SK-N-SH (cell line): ENCODE measurements at regions not wholly inside any gene's neighbourhood (a gene's known extent, or its start where the extent isn't known, plus 50 kb on each side); places are given as distances from the start of the nearest gene placed in this dataset.

Experiments used
- CTCF ChIA-PET: fragments of 300-600, 350-600 bp; formaldehyde crosslinking; extraction: SDS; loops from one replicate; lab custom pipeline; 2021; lab: Yijun Ruan, JAX
- POLR2A ChIA-PET: fragments of 350-600 bp; sonication (Branson Sonifier 250); formaldehyde crosslinking; extraction: SDS; loops from one replicate; lab custom pipeline; 2020; ENCODE audit warnings: antibody characterized with exemption, inconsistent platforms; lab: Yijun Ruan, JAX
- DNase-seq: peaks from one replicate; pipeline ENCODE4 v3.0.0; 2012
- H2AFZ ChIP-seq: fragments of 200-600 bp; sonication (generic); 2 replicates; pipeline ENCODE4 v1.8.1; 2016; ENCODE audit warnings: antibody characterized with exemption, mild to moderate bottlenecking, low read depth
- H3F3A ChIP-seq: fragments of 200-600 bp; sonication (generic); replicated peaks from 2 replicates; pipeline ENCODE3; 2016; ENCODE audit warnings: antibody characterized with exemption, mild to moderate bottlenecking; ENCODE audit not compliant: insufficient read depth
- H3K27ac ChIP-seq, 2 experiments: fragments of 200-500 bp in 1 of 2; fragments of 200-600 bp in 1 of 2; sonication (Bioruptor generic) in 1 of 2; sonication (generic), shearing (Covaris generic) in 1 of 2; 2 replicates each; pipeline versions ENCODE4 v1.5.1 to v1.6.1; 2014 to 2016; ENCODE audit warnings: low read depth in 2 of 2, inconsistent platforms in 1 of 2, low read length in 1 of 2, mild to moderate bottlenecking in 1 of 2, mixed read lengths in 1 of 2
- H3K27me3 ChIP-seq: fragments of 200-600 bp; sonication (generic), shearing (Covaris generic); 2 replicates; pipeline ENCODE4 v1.6.1; 2016; ENCODE audit warnings: mixed run types; ENCODE audit not compliant: insufficient read depth
- H3K36me3 ChIP-seq, 2 experiments: fragments of 200-500 bp in 1 of 2; fragments of 200-600 bp in 1 of 2; sonication (Bioruptor generic) in 1 of 2; sonication (generic) in 1 of 2; replicated peaks in 1 of 2; 2 replicates each; pipeline versions ENCODE3 to v1.5.1; 2014 to 2016; ENCODE audit warnings: low read length in 1 of 2, mild to moderate bottlenecking in 1 of 2; ENCODE audit not compliant: insufficient read depth in 2 of 2, control insufficient read depth in 1 of 2
- H3K4me1 ChIP-seq, 2 experiments: fragments of 200-500 bp in 1 of 2; fragments of 200-600 bp in 1 of 2; sonication (Bioruptor generic) in 1 of 2; sonication (generic), shearing (Covaris generic) in 1 of 2; 2 replicates each; pipeline versions ENCODE4 v1.5.1 to v1.6.1; 2014 to 2016; ENCODE audit warnings: low read depth in 1 of 2, low read length in 1 of 2, mixed run types in 1 of 2; ENCODE audit not compliant: insufficient read depth in 2 of 2, control insufficient read depth in 1 of 2
- H3K4me2 ChIP-seq: fragments of 200-600 bp; sonication (generic), shearing (Covaris generic); 2 replicates; pipeline ENCODE4 v1.6.1; 2017; ENCODE audit warnings: mixed run types
- H3K4me3 ChIP-seq, 2 experiments: fragments of 200-500 bp in 1 of 2; fragments of 200-600 bp in 1 of 2; sonication (Bioruptor generic) in 1 of 2; sonication (generic), shearing (Covaris generic) in 1 of 2; 2 replicates each; pipeline versions ENCODE4 v1.5.1 to v1.8.1; 2014 to 2016; ENCODE audit warnings: low read depth in 2 of 2, inconsistent platforms in 1 of 2, low read length in 1 of 2, mild to moderate bottlenecking in 1 of 2, mixed read lengths in 1 of 2, moderate library complexity in 1 of 2
- H3K79me2 ChIP-seq: fragments of 200-600 bp; sonication (generic); 2 replicates; pipeline ENCODE4 v1.8.1; 2017; ENCODE audit warnings: mild to moderate bottlenecking; ENCODE audit not compliant: insufficient read depth
- H3K9ac ChIP-seq: fragments of 200-600 bp; sonication (generic); 2 replicates; pipeline ENCODE4 v1.6.1; 2017; ENCODE audit warnings: mixed run types
- H3K9me2 ChIP-seq: fragments of 200-600 bp; sonication (generic); 2 replicates; pipeline ENCODE4 v1.6.1; 2017; ENCODE audit warnings: mixed run types
- H3K9me3 ChIP-seq: fragments of 200-600 bp; sonication (generic); 2 replicates; pipeline ENCODE4 v1.6.1; 2017; ENCODE audit warnings: mixed run types, mild to moderate bottlenecking, moderate library complexity
- H4K20me1 ChIP-seq: fragments of 200-600 bp; sonication (generic); 2 replicates; pipeline ENCODE4 v1.6.1; 2017; ENCODE audit warnings: mild to moderate bottlenecking, mixed run types; ENCODE audit not compliant: insufficient read depth
- CHD2 ChIP-seq: fragments of 150-350 bp; IDR thresholded peaks from 2 replicates; pipeline ENCODE4 v1.6.1; 2018; ENCODE audit warnings: low read length; ENCODE audit not compliant: partially characterized antibody
- CTCF ChIP-seq: fragments of 200-600 bp; sonication (generic); IDR thresholded peaks from 2 replicates; pipeline ENCODE4 v1.6.1; 2017; ENCODE audit warnings: antibody characterized with exemption, mild to moderate bottlenecking, moderate library complexity
- ELF1 ChIP-seq: IDR thresholded peaks from 2 replicates; pipeline ENCODE4 v1.4.0; 2012
- EP300 ChIP-seq, 2 experiments: IDR thresholded peaks; 2 replicates each; pipeline versions ENCODE4 v1.4.0 to v1.6.1; 2012; ENCODE audit warnings: borderline replicate concordance in 1 of 2, low read depth in 1 of 2, low read length in 1 of 2
- EZH2phosphoT487 ChIP-seq: fragments of 200-600 bp; sonication (generic); IDR thresholded peaks from 2 replicates; pipeline ENCODE4 v1.6.1; 2017; ENCODE audit warnings: low read depth, mixed run types, mild to moderate bottlenecking, antibody characterized with exemption, moderate library complexity, borderline replicate concordance
- FOSL2 ChIP-seq: IDR thresholded peaks from 2 replicates; pipeline ENCODE4 v1.4.0; 2012; ENCODE audit warnings: low read depth, mild to moderate bottlenecking, moderate library complexity, borderline replicate concordance
- FOXJ3 ChIP-seq: sonication (generic); formaldehyde crosslinking; IDR thresholded peaks from 2 replicates; pipeline ENCODE4 v1.5.1; 2020; ENCODE audit warnings: mild to moderate bottlenecking, missing genetic modification reagents
- FOXM1 ChIP-seq: IDR thresholded peaks from 2 replicates; pipeline ENCODE4 v1.4.0; 2012; ENCODE audit warnings: low read depth, mild to moderate bottlenecking
- GABPA ChIP-seq: IDR thresholded peaks from 2 replicates; pipeline ENCODE4 v1.4.0; 2012; ENCODE audit warnings: low read depth, mild to moderate bottlenecking
- GATA2 ChIP-seq: sonication (generic); formaldehyde crosslinking; IDR thresholded peaks from 2 replicates; pipeline ENCODE4 v1.5.0; 2020; ENCODE audit warnings: mild to moderate bottlenecking, missing genetic modification reagents
- JUND ChIP-seq: IDR thresholded peaks from 2 replicates; pipeline ENCODE4 v1.4.0; 2012
- MAX ChIP-seq: IDR thresholded peaks from 2 replicates; pipeline ENCODE4 v1.4.0; 2012; ENCODE audit warnings: low read depth
- MXI1 ChIP-seq: IDR thresholded peaks from 2 replicates; pipeline ENCODE4 v1.6.1; 2012; ENCODE audit warnings: mild to moderate bottlenecking, low read depth, low read length, improper control_type of control experiment
- NFIC ChIP-seq: IDR thresholded peaks from 2 replicates; pipeline ENCODE4 v1.4.0; 2012; ENCODE audit warnings: borderline replicate concordance
- NRF1 ChIP-seq: IDR thresholded peaks from 2 replicates; pipeline ENCODE4 v1.6.1; 2012; ENCODE audit warnings: low read depth, mild to moderate bottlenecking, low read length
- POLR2AphosphoS5 ChIP-seq: IDR thresholded peaks from 2 replicates; pipeline ENCODE4 v1.6.1; 2012; ENCODE audit warnings: low read depth, low read length
- RCOR1 ChIP-seq: fragments of 150-350 bp; IDR thresholded peaks from 2 replicates; pipeline ENCODE4 v1.6.1; 2017; ENCODE audit warnings: antibody characterized with exemption, low read length
- RXRA ChIP-seq: IDR thresholded peaks from 2 replicates; pipeline ENCODE4 v1.4.0; 2012; ENCODE audit warnings: low read depth, mild to moderate bottlenecking, borderline replicate concordance
- SIN3A ChIP-seq: IDR thresholded peaks from 2 replicates; pipeline ENCODE4 v1.6.1; 2012; ENCODE audit warnings: low read depth, mild to moderate bottlenecking, low read length, moderate library complexity, borderline replicate concordance
- SMC3 ChIP-seq: IDR thresholded peaks from 2 replicates; pipeline ENCODE4 v1.6.1; 2012; ENCODE audit warnings: low read depth, low read length, improper control_type of control experiment
- TAF1 ChIP-seq: IDR thresholded peaks from 2 replicates; pipeline ENCODE4 v1.6.1; 2012; ENCODE audit warnings: low read depth, mild to moderate bottlenecking, low read length, moderate library complexity, borderline replicate concordance
- TCF12 ChIP-seq: IDR thresholded peaks from 2 replicates; pipeline ENCODE4 v1.4.0; 2012
- TEAD4 ChIP-seq: IDR thresholded peaks from 2 replicates; pipeline ENCODE4 v1.4.0; 2012; ENCODE audit warnings: mild to moderate bottlenecking, borderline replicate concordance; ENCODE audit not compliant: insufficient read depth
- USF1 ChIP-seq: IDR thresholded peaks from 2 replicates; pipeline ENCODE4 v1.4.0; 2012; ENCODE audit warnings: low read depth, borderline replicate concordance
- USF2 ChIP-seq: fragments of 150-350 bp; IDR thresholded peaks from 2 replicates; pipeline ENCODE4 v1.6.1; 2017; ENCODE audit warnings: antibody characterized with exemption, low read length, low read depth, borderline replicate concordance
- YY1 ChIP-seq: IDR thresholded peaks from 2 replicates; pipeline ENCODE4 v1.4.0; 2012; ENCODE audit warnings: low read depth, mild to moderate bottlenecking
- WGBS: methylation state at CpG from one replicate; pipeline ENCODE4 v1.1.6; 2017; ENCODE audit warnings: low lambda C conversion rate; 5-methylcytosine and 5-hydroxymethylcytosine counted together

- Histone ChIP-seq H3K9me2 (no peaks in the 10 kb centered on the region), H3K9ac (no peak overlapping the region), H3K36me3 (no peaks in the 10 kb centered on the region), H3K79me2 (no peaks in the 10 kb centered on the region), H3K9me3 (no peaks in the 10 kb centered on the region), H3K4me3 (no peak overlapping the region), H3F3A (peaks cover 4% of the 10 kb centered on the region), H3K27ac (no peak overlapping the region), H2AFZ (no peak overlapping the region), H4K20me1 (no peaks in the 10 kb centered on the region), H3K4me1 (no peaks in the 10 kb centered on the region), H3K27me3 (no peaks in the 10 kb centered on the region), H3K4me2 (no peak overlapping the region)
- TF ChIP-seq POLR2AphosphoS5 (no peak), SIN3A (no peak), CHD2 (no peak), TAF1 (no peak), FOXJ3 (CRISPR knock-in tag) (no peak), RXRA (no peak), RCOR1 (no peak), USF1 (no peak), GATA2 (no peak), GABPA (no peak), YY1 (no peak), TCF12 (no peak), FOXM1 (no peak), FOSL2 (no peak), EZH2phosphoT487 (no peak)
- WGBS, result 51% methylated on average over 2 of the region's 2 CpGs
- POLR2A ChIA-PET, result no interaction called here
- CTCF ChIA-PET, result interaction anchor here (0.7 to 1.1 kb wide), 2 partner anchors 11 to 112 kb away, joined by 3 read pairs; no protein-coding TSS in a partner anchor
- DNase-seq, result no peak
Measured at GRCh38 chr10:64089648-64090047, 568.4 kb downstream of the REEP3 start.

GRCh38 chr10:64090865-64091264 lies 569.7 kb downstream of the REEP3 start:
- WGBS, result 52% methylated on average over 3 of the region's 3 CpGs
- H3K4me3 ChIP-seq, result no peak overlapping the region
- POLR2A ChIA-PET, result no interaction called here
- DNase-seq, result no peak
- no peaks in the 10 kb centered on the region for H4K20me1 ChIP-seq
- H3K27me3 ChIP-seq, result no peaks in the 10 kb centered on the region
- H3K9ac ChIP-seq, result no peak overlapping the region
- no peaks in the 10 kb centered on the region for H3K4me1 ChIP-seq
- H3K9me3 ChIP-seq, result no peaks in the 10 kb centered on the region
- no peak overlapping the region for H3K27ac ChIP-seq
- H3K79me2 ChIP-seq, result no peaks in the 10 kb centered on the region
- no peak overlapping the region for H2AFZ ChIP-seq
- H3F3A ChIP-seq, result peaks cover 4% of the 10 kb centered on the region
- no peaks in the 10 kb centered on the region for H3K36me3 ChIP-seq
- H3K4me2 ChIP-seq, result no peak overlapping the region
- CTCF ChIA-PET, result interaction anchor here (1.1 kb wide), 1 partner anchor 12 kb away, joined by 3 read pairs; no protein-coding TSS in a partner anchor
- no peaks in the 10 kb centered on the region for H3K9me2 ChIP-seq
- no peak for TF ChIP-seq MAX
- no peak for TF ChIP-seq GATA2
- TF ChIP-seq EP300 (IDR thresholded peaks at IDR 0.05; ENCODE audit: borderline replicate concordance in 1 of 2, low read depth in 1 of 2, low read length in 1 of 2), result no peak
- no peak for TF ChIP-seq CTCF
- no peak for TF ChIP-seq JUND
- TF ChIP-seq YY1, result no peak
- no peak for TF ChIP-seq NFIC
- no peak for TF ChIP-seq SMC3
- no peak for TF ChIP-seq RCOR1
- no peak for TF ChIP-seq USF2
- no peak for TF ChIP-seq MXI1
- TF ChIP-seq ELF1, result no peak
- TF ChIP-seq NRF1, result no peak
- no peak for TF ChIP-seq FOXM1
- TF ChIP-seq EZH2phosphoT487, result no peak
- no peak for TF ChIP-seq USF1
- no peak for TF ChIP-seq TEAD4
